ENCODE measurements at regions not wholly inside any gene's neighbourhood (a gene's known extent, or its start where the extent isn't known, plus 50 kb on each side); places are given as distances from the start of the nearest gene placed in this dataset.
"Not testable (repeated sequence)": the region's sequence is repeated elsewhere in the genome, so short reads cannot be mapped to it uniquely, and the experiment has no call there.

GRCh38 chr16:21339269-21339641 lies 61.2 kb upstream of the CRYM start:
- TF ChIP-seq CTCF (IDR thresholded peaks at IDR 0.05; ENCODE audit: control extremely low read depth, extremely low read depth), result no peak
- WGBS, 2 donors, result 87 to 90% methylated on average over 4 of the region's 4 CpGs

GRCh38 chr16:21338537-21339268 lies 60.6 kb upstream of the CRYM start:
- Histone ChIP-seq H3K36me3 (ENCODE audit: control insufficient read depth in 4 of 4, insufficient read depth in 4 of 4, low read length in 4 of 4) (no peaks in the 10 kb centered on the region), H3K4me3 (no peak overlapping the region), H3K27ac (ENCODE audit: low read depth in 1 of 2, low read length in 1 of 2) (no peak overlapping the region), H3K27me3 (ENCODE audit: control insufficient read depth in 3 of 3, insufficient read depth in 3 of 3, low read length in 2 of 3) (no peaks in the 10 kb centered on the region), H3K9ac (ENCODE audit: insufficient read depth in 1 of 2, low read length in 2 of 2) (no peak overlapping the region), H3K9me3 (ENCODE audit: control insufficient read depth in 4 of 4, insufficient read depth in 3 of 4, low read length in 3 of 4) (peaks cover 0 to 2% (median 0%) of the 10 kb centered on the region in 4 donors), H3K4me1 (ENCODE audit: control insufficient read depth in 5 of 5, insufficient read depth in 5 of 5, low read length in 5 of 5) (no peaks in the 10 kb centered on the region)
- WGBS, 2 donors, result 86 to 90% methylated on average over 6 of the region's 6 CpGs
- no peak for DNase-seq
- ATAC-seq (ENCODE audit: insufficient read depth, low FRiP score), result no peak
- TF ChIP-seq CTCF (IDR thresholded peaks at IDR 0.05; ENCODE audit: control extremely low read depth, extremely low read depth), result no peak

More at GRCh38 chr16:21339269-21339641, 61.2 kb upstream of the CRYM start:
- ATAC-seq (ENCODE audit: insufficient read depth, low FRiP score) (no peak), DNase-seq (no peak)
- no peak overlapping the region for H3K4me3 ChIP-seq
- H3K36me3 ChIP-seq (ENCODE audit: control insufficient read depth in 4 of 4, insufficient read depth in 4 of 4, low read length in 4 of 4), result no peaks in the 10 kb centered on the region
- H3K4me1 ChIP-seq (ENCODE audit: control insufficient read depth in 5 of 5, insufficient read depth in 5 of 5, low read length in 5 of 5), result no peaks in the 10 kb centered on the region
- H3K27ac ChIP-seq (ENCODE audit: low read depth in 1 of 2, low read length in 1 of 2), result no peak overlapping the region
- no peak overlapping the region for H3K9ac ChIP-seq (ENCODE audit: insufficient read depth in 1 of 2, low read length in 2 of 2)
- H3K9me3 ChIP-seq (ENCODE audit: control insufficient read depth in 4 of 4, insufficient read depth in 3 of 4, low read length in 3 of 4), result peaks cover 0 to 2% (median 0%) of the 10 kb centered on the region in 4 donors
- H3K27me3 ChIP-seq (ENCODE audit: control insufficient read depth in 3 of 3, insufficient read depth in 3 of 3, low read length in 2 of 3), result no peaks in the 10 kb centered on the region

GRCh38 chr16:21336231-21336630 lies 58.1 kb upstream of the CRYM start:
- Histone ChIP-seq H3K36me3 (ENCODE audit: control insufficient read depth in 4 of 4, insufficient read depth in 4 of 4, low read length in 4 of 4) (no peaks in the 10 kb centered on the region), H3K27me3 (ENCODE audit: control insufficient read depth in 3 of 3, insufficient read depth in 3 of 3, low read length in 2 of 3) (no peaks in the 10 kb centered on the region), H3K27ac (ENCODE audit: low read depth in 1 of 2, low read length in 1 of 2) (no peak overlapping the region), H3K4me3 (no peak overlapping the region), H3K9ac (ENCODE audit: insufficient read depth in 1 of 2, low read length in 2 of 2) (no peak overlapping the region), H3K4me1 (ENCODE audit: control insufficient read depth in 5 of 5, insufficient read depth in 5 of 5, low read length in 5 of 5) (no peaks in the 10 kb centered on the region), H3K9me3 (ENCODE audit: control insufficient read depth in 4 of 4, insufficient read depth in 3 of 4, low read length in 3 of 4) (peaks cover 0 to 2% (median 0%) of the 10 kb centered on the region in 4 donors)
- ATAC-seq (ENCODE audit: insufficient read depth, low FRiP score), result no peak
- DNase-seq, result no peak
- WGBS, 2 donors, result 88 to 94% methylated on average over 2 of the region's 2 CpGs
- no peak for TF ChIP-seq CTCF (IDR thresholded peaks at IDR 0.05; ENCODE audit: control extremely low read depth, extremely low read depth)

- H3K36me3 ChIP-seq (ENCODE audit: control insufficient read depth in 4 of 4, insufficient read depth in 4 of 4, low read length in 4 of 4); H3K9me3 ChIP-seq (ENCODE audit: control insufficient read depth in 4 of 4, insufficient read depth in 3 of 4, low read length in 3 of 4); H3K4me1 ChIP-seq (ENCODE audit: control insufficient read depth in 5 of 5, insufficient read depth in 5 of 5, low read length in 5 of 5); H3K27ac ChIP-seq (ENCODE audit: low read depth in 1 of 2, low read length in 1 of 2); H3K9ac ChIP-seq (ENCODE audit: insufficient read depth in 1 of 2, low read length in 2 of 2); H3K4me3 ChIP-seq; H3K27me3 ChIP-seq (ENCODE audit: control insufficient read depth in 3 of 3, insufficient read depth in 3 of 3, low read length in 2 of 3); DNase-seq; ATAC-seq (ENCODE audit: insufficient read depth, low FRiP score): not testable (repeated sequence)
- 88% methylated on average over 17 of the region's 17 CpGs for WGBS, 2 donors
These were observed 56.4 kb upstream of the CRYM start for GRCh38 chr16:21334188-21335146.

- ATAC-seq (ENCODE audit: insufficient read depth, low FRiP score); DNase-seq; H3K9ac ChIP-seq (ENCODE audit: insufficient read depth in 1 of 2, low read length in 2 of 2); H3K36me3 ChIP-seq (ENCODE audit: control insufficient read depth in 4 of 4, insufficient read depth in 4 of 4, low read length in 4 of 4); H3K27ac ChIP-seq (ENCODE audit: low read depth in 1 of 2, low read length in 1 of 2); H3K27me3 ChIP-seq (ENCODE audit: control insufficient read depth in 3 of 3, insufficient read depth in 3 of 3, low read length in 2 of 3); H3K4me3 ChIP-seq; H3K9me3 ChIP-seq (ENCODE audit: control insufficient read depth in 4 of 4, insufficient read depth in 3 of 4, low read length in 3 of 4); H3K4me1 ChIP-seq (ENCODE audit: control insufficient read depth in 5 of 5, insufficient read depth in 5 of 5, low read length in 5 of 5): not testable (repeated sequence)
- 93 to 96% methylated on average over 11 of the region's 11 CpGs for WGBS, 2 donors
These were observed 55.6 kb upstream of the CRYM start for GRCh38 chr16:21333683-21334082.
